H9 (cell line): ENCODE measurements at regions not wholly inside any gene's neighbourhood (a gene's known extent, or its start where the extent isn't known, plus 50 kb on each side); places are given as distances from the start of the nearest gene placed in this dataset.
A peak's percentile ranks its signal among the peaks of the same experiment; 100 is the strongest.

Source experiments
- DNase-seq: peaks from one replicate; pipeline ENCODE4 v3.0.0-alpha.2; 2017
- H2AFZ ChIP-seq: one replicate; pipeline ENCODE4 v1.6.1; 2013; ENCODE audit warnings: mild to moderate bottlenecking, low read length, control low read depth, moderate library complexity
- H2AK5ac ChIP-seq: 2 replicates; pipeline ENCODE4 v1.6.1; 2013; ENCODE audit warnings: low read length, control low read depth, mixed read lengths; ENCODE audit not compliant: insufficient read length
- H2BK120ac ChIP-seq: one replicate; pipeline ENCODE4 v1.6.1; 2013; ENCODE audit warnings: low read depth, mild to moderate bottlenecking, low read length, control low read depth, inconsistent platforms; ENCODE audit not compliant: poor library complexity, severe bottlenecking
- H2BK12ac ChIP-seq: 2 replicates; pipeline ENCODE4 v1.6.1; 2013; ENCODE audit warnings: low read length, control low read depth, mixed read lengths, low read depth; ENCODE audit not compliant: insufficient read length
- H2BK15ac ChIP-seq: 2 replicates; pipeline ENCODE4 v1.6.1; 2013; ENCODE audit warnings: low read depth, low read length, control low read depth
- H2BK20ac ChIP-seq: one replicate; pipeline ENCODE4 v1.6.1; 2013; ENCODE audit warnings: low read depth, mild to moderate bottlenecking, low read length, control low read depth, inconsistent platforms; ENCODE audit not compliant: poor library complexity, severe bottlenecking
- H2BK5ac ChIP-seq: 2 replicates; pipeline ENCODE4 v1.6.1; 2013; ENCODE audit warnings: low read length, control low read depth, mixed read lengths; ENCODE audit not compliant: insufficient read length
- H3K14ac ChIP-seq: 2 replicates; pipeline ENCODE4 v1.6.1; 2013; ENCODE audit warnings: low read length, control low read depth; ENCODE audit not compliant: insufficient read depth
- H3K18ac ChIP-seq: 2 replicates; pipeline ENCODE4 v1.6.1; 2013; ENCODE audit warnings: low read depth, mild to moderate bottlenecking, mixed read lengths, low read length, control low read depth; ENCODE audit not compliant: insufficient read length
- H3K23ac ChIP-seq: 2 replicates; pipeline ENCODE4 v1.6.1; 2013; ENCODE audit warnings: low read length, control low read depth, mixed read lengths, low read depth; ENCODE audit not compliant: insufficient read length
- H3K23me2 ChIP-seq: 2 replicates; pipeline ENCODE4 v1.6.1; 2013; ENCODE audit warnings: low read depth, mild to moderate bottlenecking, mixed read lengths, low read length, control low read depth; ENCODE audit not compliant: insufficient read length, poor library complexity, severe bottlenecking
- H3K27ac ChIP-seq: 2 replicates; pipeline ENCODE4 v1.5.1; 2013; ENCODE audit warnings: low read length, control low read depth, mixed read lengths, low read depth; ENCODE audit not compliant: insufficient read length
- H3K27me3 ChIP-seq: 2 replicates; pipeline ENCODE4 v1.6.1; 2013; ENCODE audit warnings: low read length, control low read depth, inconsistent platforms; ENCODE audit not compliant: insufficient read depth
- H3K4ac ChIP-seq: 2 replicates; pipeline ENCODE4 v1.6.1; 2013; ENCODE audit warnings: low read depth, mild to moderate bottlenecking, control low read depth, inconsistent platforms, low read length, moderate library complexity
- H3K4me1 ChIP-seq: 2 replicates; pipeline ENCODE4 v1.6.1; 2013; ENCODE audit warnings: low read length, control low read depth, inconsistent platforms; ENCODE audit not compliant: insufficient read depth
- H3K4me2 ChIP-seq: 2 replicates; pipeline ENCODE4 v1.6.1; 2013; ENCODE audit warnings: low read length, control low read depth, mixed read lengths; ENCODE audit not compliant: insufficient read length, insufficient read depth
- H3K56ac ChIP-seq: 2 replicates; pipeline ENCODE4 v1.6.1; 2013; ENCODE audit warnings: low read depth, mild to moderate bottlenecking, mixed read lengths, low read length, control low read depth; ENCODE audit not compliant: insufficient read length
- H3K79me1 ChIP-seq: 2 replicates; pipeline ENCODE4 v1.6.1; 2013; ENCODE audit warnings: low read depth, mild to moderate bottlenecking, moderate library complexity, low read length, control low read depth, inconsistent platforms; ENCODE audit not compliant: insufficient read depth, poor library complexity, severe bottlenecking
- H3K79me2 ChIP-seq: 2 replicates; pipeline ENCODE4 v1.6.1; 2013; ENCODE audit warnings: low read length, control low read depth, inconsistent platforms; ENCODE audit not compliant: insufficient read depth
- H3K9ac ChIP-seq: 2 replicates; pipeline ENCODE4 v1.6.1; 2013; ENCODE audit warnings: low read length, control low read depth, mixed read lengths; ENCODE audit not compliant: insufficient read length; ENCODE audit errors: extremely low read depth
- H3K9me3 ChIP-seq: one replicate; pipeline ENCODE4 v1.6.1; 2013; ENCODE audit warnings: low read depth, low read length, inconsistent platforms; ENCODE audit not compliant: control insufficient read depth
- H3T11ph ChIP-seq: one replicate; pipeline ENCODE4 v1.6.1; 2013; ENCODE audit warnings: mild to moderate bottlenecking, low read length, control low read depth, inconsistent platforms
- H4K20me1 ChIP-seq: one replicate; pipeline ENCODE4 v1.6.1; 2013; ENCODE audit not compliant: control insufficient read depth, insufficient read length, insufficient read depth
- H4K5ac ChIP-seq: 2 replicates; pipeline ENCODE4 v1.6.1; 2013; ENCODE audit warnings: low read depth, mild to moderate bottlenecking, mixed read lengths, low read length, control low read depth; ENCODE audit not compliant: insufficient read length
- H4K8ac ChIP-seq: replicated peaks from 2 replicates; pipeline ENCODE4 v1.6.1; 2013; ENCODE audit warnings: low read length, control low read depth, mixed read lengths, low read depth; ENCODE audit not compliant: insufficient read length
- H4K91ac ChIP-seq: 2 replicates; pipeline ENCODE4 v1.6.1; 2013; ENCODE audit warnings: low read depth, mild to moderate bottlenecking, moderate library complexity, mixed read lengths, low read length, control low read depth; ENCODE audit not compliant: insufficient read length
- H3K27ac Mint-ChIP-seq, 3 experiments: 2 replicates in 2 of 3; 3 replicates in 1 of 3; pipeline ENCODE4 v1.8.0; 2020 to 2021; ENCODE audit warnings: mixed read lengths in 3 of 3, mild to moderate bottlenecking in 1 of 3, moderate library complexity in 1 of 3
- H3K27me3 Mint-ChIP-seq: 2 replicates; pipeline ENCODE4 v1.8.0; 2021; ENCODE audit warnings: low read depth, mild to moderate bottlenecking, moderate library complexity, mixed read lengths
- H3K36me3 Mint-ChIP-seq, 3 experiments: 2 replicates in 2 of 3; 3 replicates in 1 of 3; pipeline ENCODE4 v1.8.0; 2020 to 2021; ENCODE audit warnings: low read depth in 3 of 3, mixed read lengths in 3 of 3; ENCODE audit not compliant: insufficient read depth in 1 of 3
- H3K4me1 Mint-ChIP-seq, 2 experiments: 2 replicates each; pipeline ENCODE4 v1.8.0; 2020; ENCODE audit warnings: mixed read lengths in 2 of 2
- H3K4me3 Mint-ChIP-seq, 2 experiments: 2 replicates in 1 of 2; 3 replicates in 1 of 2; pipeline ENCODE4 v1.8.0; 2020 to 2021; ENCODE audit warnings: mild to moderate bottlenecking in 2 of 2, mixed read lengths in 2 of 2, moderate library complexity in 1 of 2
- H3K9me3 Mint-ChIP-seq, 2 experiments: 2 replicates in 1 of 2; 3 replicates in 1 of 2; pipeline ENCODE4 v1.8.0; 2020; ENCODE audit warnings: mild to moderate bottlenecking in 2 of 2, mixed read lengths in 2 of 2, moderate library complexity in 1 of 2
- WGBS: extraction: QIAGEN DNeasy Blood & Tissue Kit; methylation state at CpG from one replicate; pipeline ENCODE4 v1.1.7; 2013; ENCODE audit warnings: missing lambda C conversion rate, low lambda C conversion rate, mixed read lengths; ENCODE audit not compliant: insufficient read length; ENCODE audit errors: extremely low coverage; 5-methylcytosine and 5-hydroxymethylcytosine counted together
- TF ChIP-seq, protein P1 (sequence below): fragments of 200-600 bp; sonication (generic); conservative IDR thresholded peaks from 3 replicates; pipeline ENCODE4 v1.8.0; 2021; ENCODE audit warnings: antibody characterized with exemption, mild to moderate bottlenecking

GRCh38 chr13:88585861-88586260, 914.7 kb downstream of the SLITRK5 start:
- Histone ChIP-seq H2AK5ac (no peak overlapping the region), H3K4me1 (no peaks in the 10 kb centered on the region), H3K27me3 (no peaks in the 10 kb centered on the region), H3K79me1 (no peaks in the 10 kb centered on the region), H2BK20ac (no peak overlapping the region), H3K27ac (no peak overlapping the region), H3K23ac (no peak overlapping the region), H3K23me2 (no peaks in the 10 kb centered on the region), H4K5ac (no peak overlapping the region), H2BK5ac (no peak overlapping the region), H4K91ac (no peak overlapping the region), H4K8ac (no peak overlapping the region), H3K79me2 (no peaks in the 10 kb centered on the region), H4K20me1 (no peaks in the 10 kb centered on the region), H3K18ac (no peak overlapping the region), H2BK12ac (no peak overlapping the region), H3K4ac (no peak overlapping the region), H3K9me3 (no peaks in the 10 kb centered on the region), H2AFZ (no peak overlapping the region), H3K9ac (no peak overlapping the region), H2BK15ac (no peak overlapping the region), H3K14ac (no peak overlapping the region), H3T11ph (no peak overlapping the region), H2BK120ac (no peak overlapping the region), H3K4me2 (no peak overlapping the region), H3K56ac (no peak overlapping the region)
- peaks cover 0 to 4% of the 10 kb centered on the region in 2 experiments; a peak in 2 of 4 replicates for H3K4me1 Mint-ChIP-seq
- DNase-seq = no peak
- WGBS = no CpG with 5 or more reads among the region's 2 CpGs
- H3K27me3 Mint-ChIP-seq = no peaks in the 10 kb centered on the region
- TF ChIP-seq, protein P1, sequence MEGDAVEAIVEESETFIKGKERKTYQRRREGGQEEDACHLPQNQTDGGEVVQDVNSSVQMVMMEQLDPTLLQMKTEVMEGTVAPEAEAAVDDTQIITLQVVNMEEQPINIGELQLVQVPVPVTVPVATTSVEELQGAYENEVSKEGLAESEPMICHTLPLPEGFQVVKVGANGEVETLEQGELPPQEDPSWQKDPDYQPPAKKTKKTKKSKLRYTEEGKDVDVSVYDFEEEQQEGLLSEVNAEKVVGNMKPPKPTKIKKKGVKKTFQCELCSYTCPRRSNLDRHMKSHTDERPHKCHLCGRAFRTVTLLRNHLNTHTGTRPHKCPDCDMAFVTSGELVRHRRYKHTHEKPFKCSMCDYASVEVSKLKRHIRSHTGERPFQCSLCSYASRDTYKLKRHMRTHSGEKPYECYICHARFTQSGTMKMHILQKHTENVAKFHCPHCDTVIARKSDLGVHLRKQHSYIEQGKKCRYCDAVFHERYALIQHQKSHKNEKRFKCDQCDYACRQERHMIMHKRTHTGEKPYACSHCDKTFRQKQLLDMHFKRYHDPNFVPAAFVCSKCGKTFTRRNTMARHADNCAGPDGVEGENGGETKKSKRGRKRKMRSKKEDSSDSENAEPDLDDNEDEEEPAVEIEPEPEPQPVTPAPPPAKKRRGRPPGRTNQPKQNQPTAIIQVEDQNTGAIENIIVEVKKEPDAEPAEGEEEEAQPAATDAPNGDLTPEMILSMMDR = no peak
- no peaks in the 10 kb centered on the region for H3K9me3 Mint-ChIP-seq
- no peaks in the 10 kb centered on the region for H3K36me3 Mint-ChIP-seq
- H3K27ac Mint-ChIP-seq = peak overlapping the region in 1 of 3 experiments; percentile 87; a peak in 1 of 7 replicates
- H3K4me3 Mint-ChIP-seq = no peak overlapping the region
